ENCODE measurements at regions not wholly inside any gene's neighbourhood (a gene's known extent, or its start where the extent isn't known, plus 50 kb on each side); places are given as distances from the start of the nearest gene placed in this dataset.

- H2AFZ ChIP-seq (ENCODE audit: insufficient read depth, low read depth, low read length, poor library complexity, severe bottlenecking), result no peak overlapping the region
- Mint-ChIP-seq H3K27ac (no peak overlapping the region), H3K9me3 (peaks cover 0 to 16% (median 3%) of the 10 kb centered on the region in 7 donors), H3K4me3 (no peak overlapping the region), H3K36me3 (no peaks in the 10 kb centered on the region), H3K4me1 (no peaks in the 10 kb centered on the region), H3K27me3 (ENCODE audit: low read depth in 3 of 3) (no peaks in the 10 kb centered on the region)
- TF ChIP-seq, protein P1, sequence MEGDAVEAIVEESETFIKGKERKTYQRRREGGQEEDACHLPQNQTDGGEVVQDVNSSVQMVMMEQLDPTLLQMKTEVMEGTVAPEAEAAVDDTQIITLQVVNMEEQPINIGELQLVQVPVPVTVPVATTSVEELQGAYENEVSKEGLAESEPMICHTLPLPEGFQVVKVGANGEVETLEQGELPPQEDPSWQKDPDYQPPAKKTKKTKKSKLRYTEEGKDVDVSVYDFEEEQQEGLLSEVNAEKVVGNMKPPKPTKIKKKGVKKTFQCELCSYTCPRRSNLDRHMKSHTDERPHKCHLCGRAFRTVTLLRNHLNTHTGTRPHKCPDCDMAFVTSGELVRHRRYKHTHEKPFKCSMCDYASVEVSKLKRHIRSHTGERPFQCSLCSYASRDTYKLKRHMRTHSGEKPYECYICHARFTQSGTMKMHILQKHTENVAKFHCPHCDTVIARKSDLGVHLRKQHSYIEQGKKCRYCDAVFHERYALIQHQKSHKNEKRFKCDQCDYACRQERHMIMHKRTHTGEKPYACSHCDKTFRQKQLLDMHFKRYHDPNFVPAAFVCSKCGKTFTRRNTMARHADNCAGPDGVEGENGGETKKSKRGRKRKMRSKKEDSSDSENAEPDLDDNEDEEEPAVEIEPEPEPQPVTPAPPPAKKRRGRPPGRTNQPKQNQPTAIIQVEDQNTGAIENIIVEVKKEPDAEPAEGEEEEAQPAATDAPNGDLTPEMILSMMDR (IDR thresholded peaks at IDR 0.05), result no peak
- H3K27ac ChIP-seq (ENCODE audit: low read depth in 1 of 2, low read length in 2 of 2), result no peak overlapping the region
- intact Hi-C loops (cut with micrococcal nuclease), result no loop called here
- WGBS (ENCODE audit: insufficient coverage), result 86% methylated on average over 3 of the region's 3 CpGs
- no peak overlapping the region for H3K4me2 ChIP-seq (replicated peaks; ENCODE audit: extremely low read depth, low read length, poor library complexity, severe bottlenecking)
- no peaks in the 10 kb centered on the region for H4K20me1 ChIP-seq (ENCODE audit: insufficient read depth, low read length)
- H3K4me1 ChIP-seq (ENCODE audit: control insufficient read depth in 1 of 2, insufficient read depth in 2 of 2, low read length in 2 of 2), result no peaks in the 10 kb centered on the region
- no peak overlapping the region for H3K9ac ChIP-seq (ENCODE audit: insufficient read depth, low read length, poor library complexity, severe bottlenecking)
- no peaks in the 10 kb centered on the region for H3K27me3 ChIP-seq (ENCODE audit: control insufficient read depth in 2 of 2, insufficient read depth in 2 of 2, low read length in 2 of 2)
- H3K9me3 ChIP-seq (replicated peaks in 1 of 2; ENCODE audit: control insufficient read depth in 1 of 2, insufficient read depth in 1 of 2, low read length in 2 of 2), result peaks cover 0 to 5% of the 10 kb centered on the region in 2 donors
- DNase-seq, result no peak
- H3K79me2 ChIP-seq (ENCODE audit: insufficient read depth, low read length), result no peaks in the 10 kb centered on the region
- H3K4me3 ChIP-seq (replicated peaks in 1 of 3; ENCODE audit: low read depth in 2 of 3, low read length in 3 of 3), result no peak overlapping the region
- H3K36me3 ChIP-seq (replicated peaks in 1 of 2; ENCODE audit: control insufficient read depth in 1 of 2, insufficient read depth in 2 of 2, low read length in 2 of 2), result no peaks in the 10 kb centered on the region
Measured at GRCh38 chr11:39435641-39436040, 2023.8 kb downstream of the LRRC4C start.

DNA sequence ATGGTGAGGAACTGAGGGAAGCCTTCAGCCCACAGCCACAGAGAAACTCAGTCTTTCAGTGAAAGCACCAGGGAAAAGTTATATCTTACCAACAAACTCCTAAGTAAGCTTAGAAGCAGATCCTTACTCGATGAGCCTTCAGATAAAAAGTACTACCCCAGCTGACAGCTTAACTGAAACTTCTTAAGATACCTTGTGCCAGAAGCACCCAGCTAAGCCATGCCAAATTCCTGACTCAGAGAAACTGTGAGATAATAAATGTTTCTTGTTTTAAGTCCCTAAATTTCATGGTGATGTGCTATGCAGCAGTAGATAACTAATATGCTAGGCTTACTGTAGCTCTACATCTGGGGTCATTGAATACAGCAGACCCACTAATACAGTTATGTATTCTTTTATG lies 2025.0 kb downstream of the LRRC4C start:
- H2AFZ ChIP-seq (ENCODE audit: insufficient read depth, low read depth, low read length, poor library complexity, severe bottlenecking), result no peak overlapping the region
- no peak overlapping the region for H3K9ac ChIP-seq (ENCODE audit: insufficient read depth, low read length, poor library complexity, severe bottlenecking)
- H3K36me3 ChIP-seq (replicated peaks in 1 of 2; ENCODE audit: control insufficient read depth in 1 of 2, insufficient read depth in 2 of 2, low read length in 2 of 2), result no peaks in the 10 kb centered on the region
- H3K4me3 Mint-ChIP-seq, result no peak overlapping the region
- TF ChIP-seq, protein P1 (IDR thresholded peaks at IDR 0.05), result no peak
- no peaks in the 10 kb centered on the region for H3K4me1 ChIP-seq (ENCODE audit: control insufficient read depth in 1 of 2, insufficient read depth in 2 of 2, low read length in 2 of 2)
- peaks cover 0 to 13% (median 5%) of the 10 kb centered on the region in 7 donors for H3K9me3 Mint-ChIP-seq
- H3K9me3 ChIP-seq (replicated peaks in 1 of 2; ENCODE audit: control insufficient read depth in 1 of 2, insufficient read depth in 1 of 2, low read length in 2 of 2), result peaks cover 4 to 5% of the 10 kb centered on the region in 2 donors
- no peaks in the 10 kb centered on the region for H4K20me1 ChIP-seq (ENCODE audit: insufficient read depth, low read length)
- H3K4me2 ChIP-seq (replicated peaks; ENCODE audit: extremely low read depth, low read length, poor library complexity, severe bottlenecking), result no peak overlapping the region
- H3K27ac Mint-ChIP-seq, result no peak overlapping the region
- no peak for DNase-seq
- intact Hi-C loops (cut with micrococcal nuclease), result no loop called here
- no peaks in the 10 kb centered on the region for H3K36me3 Mint-ChIP-seq
- H3K27me3 Mint-ChIP-seq (ENCODE audit: low read depth in 3 of 3), result no peaks in the 10 kb centered on the region
- no peak overlapping the region for H3K4me3 ChIP-seq (replicated peaks in 1 of 3; ENCODE audit: low read depth in 2 of 3, low read length in 3 of 3)
- H3K79me2 ChIP-seq (ENCODE audit: insufficient read depth, low read length), result no peaks in the 10 kb centered on the region
- no CpG with 5 or more reads among the region's 1 CpG for WGBS (ENCODE audit: insufficient coverage)
- no peaks in the 10 kb centered on the region for H3K27me3 ChIP-seq (ENCODE audit: control insufficient read depth in 2 of 2, insufficient read depth in 2 of 2, low read length in 2 of 2)
- no peak overlapping the region for H3K27ac ChIP-seq (ENCODE audit: low read depth in 1 of 2, low read length in 2 of 2)
- H3K4me1 Mint-ChIP-seq, result no peaks in the 10 kb centered on the region
